HG02840 (cell line): ENCODE measurements at regions not wholly inside any gene's neighbourhood (a gene's known extent, or its start where the extent isn't known, plus 50 kb on each side); places are given as distances from the start of the nearest gene placed in this dataset.
"Not testable (repeated sequence)": the region's sequence is repeated elsewhere in the genome, so short reads cannot be mapped to it uniquely, and the experiment has no call there.

Experiments
- ATAC-seq: cut with Tn5 transposase; IDR thresholded peaks from one replicate; pipeline ENCODE4 v1.9.1; 2021; ENCODE audit warnings: mild to moderate bottlenecking, moderate library complexity, moderate number of reproducible peaks; ENCODE audit not compliant: unreplicated experiment, low FRiP score

GRCh38 chr6:103018426-103018825, 1624.9 kb downstream of the GRIK2 start:
- no peak for ATAC-seq

- ATAC-seq = no peak
Measured at GRCh38 chr6:103017878-103018277, 1624.4 kb downstream of the GRIK2 start.

- ATAC-seq = no peak
Measured at GRCh38 chr6:103011605-103012004, 1618.1 kb downstream of the GRIK2 start.

GRCh38 chr6:103002282-103002681, 1608.8 kb downstream of the GRIK2 start:
- ATAC-seq = no peak

- ATAC-seq = no peak
Measured at GRCh38 chr6:103001724-103002123, 1608.2 kb downstream of the GRIK2 start.

- no peak for ATAC-seq
Measured at GRCh38 chr6:103000688-103001087, 1607.2 kb downstream of the GRIK2 start.

GRCh38 chr6:102995491-102995890, 1602.0 kb downstream of the GRIK2 start:
- ATAC-seq = no peak

- no peak for ATAC-seq
Measured at GRCh38 chr6:102994866-102995265, 1601.4 kb downstream of the GRIK2 start.

GRCh38 chr6:102986086-102986485, 1592.6 kb downstream of the GRIK2 start:
- ATAC-seq = no peak

- ATAC-seq = no peak
Measured at GRCh38 chr6:102984357-102984756, 1590.8 kb downstream of the GRIK2 start.

- ATAC-seq = no peak
Measured at GRCh38 chr6:102981490-102982015, 1588.0 kb downstream of the GRIK2 start.

GRCh38 chr6:102980951-102981350, 1587.4 kb downstream of the GRIK2 start:
- no peak for ATAC-seq

GRCh38 chr6:102961902-102962301, 1568.4 kb downstream of the GRIK2 start:
- no peak for ATAC-seq

GRCh38 chr6:102950967-102951366, 1557.5 kb downstream of the GRIK2 start:
- ATAC-seq = no peak

GRCh38 chr6:102944475-102944874, 1551.0 kb downstream of the GRIK2 start:
- ATAC-seq = no peak

- ATAC-seq = no peak
Measured at GRCh38 chr6:102942206-102942605, 1548.7 kb downstream of the GRIK2 start.

GRCh38 chr6:102936959-102937358, 1543.5 kb downstream of the GRIK2 start:
- ATAC-seq = no peak

GRCh38 chr6:102928109-102928508, 1534.6 kb downstream of the GRIK2 start:
- no peak for ATAC-seq

- no peak for ATAC-seq
Measured at GRCh38 chr6:102918161-102918560, 1524.7 kb downstream of the GRIK2 start.

- ATAC-seq = no peak
Measured at GRCh38 chr6:102911571-102911970, 1518.1 kb downstream of the GRIK2 start.

GRCh38 chr6:102910701-102911139, 1517.2 kb downstream of the GRIK2 start:
- ATAC-seq = not testable (repeated sequence)

- ATAC-seq = no peak
Measured at GRCh38 chr6:102907181-102907580, 1513.7 kb downstream of the GRIK2 start.

GRCh38 chr6:102902471-102902870, 1509.0 kb downstream of the GRIK2 start:
- ATAC-seq = no peak
